ENCODE measurements at regions not wholly inside any gene's neighbourhood (a gene's known extent, or its start where the extent isn't known, plus 50 kb on each side); places are given as distances from the start of the nearest gene placed in this dataset.

DNA sequence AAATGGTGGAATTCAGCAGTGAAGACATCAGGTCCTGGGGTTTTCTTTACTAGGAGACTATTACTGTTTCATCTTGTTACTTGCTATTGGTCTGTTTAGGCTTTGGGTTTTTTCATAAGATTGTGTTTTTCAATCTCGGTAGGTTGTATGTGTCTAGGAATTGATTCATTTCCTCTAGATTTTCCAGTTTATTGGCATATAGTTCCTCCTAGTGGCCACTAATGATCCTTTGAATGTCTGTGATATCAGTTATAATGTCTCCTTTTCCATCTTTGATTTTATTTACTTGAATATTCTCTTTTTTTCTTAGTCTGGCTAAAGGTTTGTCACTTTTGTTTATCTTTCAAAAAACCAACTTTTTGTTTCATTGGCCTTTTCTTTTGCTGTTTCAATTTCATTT lies 233.0 kb downstream of the RWDD3 start:
- TF ChIP-seq, protein P1, sequence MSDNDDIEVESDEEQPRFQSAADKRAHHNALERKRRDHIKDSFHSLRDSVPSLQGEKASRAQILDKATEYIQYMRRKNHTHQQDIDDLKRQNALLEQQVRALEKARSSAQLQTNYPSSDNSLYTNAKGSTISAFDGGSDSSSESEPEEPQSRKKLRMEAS (IDR thresholded peaks at IDR 0.05): no peak
- TF ChIP-seq, protein P2, sequence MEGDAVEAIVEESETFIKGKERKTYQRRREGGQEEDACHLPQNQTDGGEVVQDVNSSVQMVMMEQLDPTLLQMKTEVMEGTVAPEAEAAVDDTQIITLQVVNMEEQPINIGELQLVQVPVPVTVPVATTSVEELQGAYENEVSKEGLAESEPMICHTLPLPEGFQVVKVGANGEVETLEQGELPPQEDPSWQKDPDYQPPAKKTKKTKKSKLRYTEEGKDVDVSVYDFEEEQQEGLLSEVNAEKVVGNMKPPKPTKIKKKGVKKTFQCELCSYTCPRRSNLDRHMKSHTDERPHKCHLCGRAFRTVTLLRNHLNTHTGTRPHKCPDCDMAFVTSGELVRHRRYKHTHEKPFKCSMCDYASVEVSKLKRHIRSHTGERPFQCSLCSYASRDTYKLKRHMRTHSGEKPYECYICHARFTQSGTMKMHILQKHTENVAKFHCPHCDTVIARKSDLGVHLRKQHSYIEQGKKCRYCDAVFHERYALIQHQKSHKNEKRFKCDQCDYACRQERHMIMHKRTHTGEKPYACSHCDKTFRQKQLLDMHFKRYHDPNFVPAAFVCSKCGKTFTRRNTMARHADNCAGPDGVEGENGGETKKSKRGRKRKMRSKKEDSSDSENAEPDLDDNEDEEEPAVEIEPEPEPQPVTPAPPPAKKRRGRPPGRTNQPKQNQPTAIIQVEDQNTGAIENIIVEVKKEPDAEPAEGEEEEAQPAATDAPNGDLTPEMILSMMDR (IDR thresholded peaks at IDR 0.05; ENCODE audit: low read depth, low read length, missing input control): peak; percentile 5
- TF ChIP-seq EGR1 (IDR thresholded peaks at IDR 0.05; ENCODE audit: low read depth in 2 of 2) (no peak), JUND (IDR thresholded peaks at IDR 0.05) (no peak), RAD21 (IDR thresholded peaks at IDR 0.05) (peak; percentile 35 to 43), RXRA (IDR thresholded peaks at IDR 0.05) (no peak)
- TF ChIP-seq, protein P3, sequence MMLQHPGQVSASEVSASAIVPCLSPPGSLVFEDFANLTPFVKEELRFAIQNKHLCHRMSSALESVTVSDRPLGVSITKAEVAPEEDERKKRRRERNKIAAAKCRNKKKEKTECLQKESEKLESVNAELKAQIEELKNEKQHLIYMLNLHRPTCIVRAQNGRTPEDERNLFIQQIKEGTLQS (IDR thresholded peaks at IDR 0.05): no peak

All from liver (tissue), 3 donors.